Spleen (tissue), 7 donors: ENCODE measurements at regions not wholly inside any gene's neighbourhood (a gene's known extent, or its start where the extent isn't known, plus 50 kb on each side); places are given as distances from the start of the nearest gene placed in this dataset.

Experiments
- POLR2A ChIP-seq, 3 donors: fragments of 450-650 bp; IDR thresholded peaks; one replicate each; pipeline ENCODE4 v1.5.1; 2017; ENCODE audit warnings: antibody characterized with exemption in 3 of 3, mild to moderate bottlenecking in 1 of 3
- POLR2AphosphoS5 ChIP-seq, 3 donors: sonication (generic); formaldehyde crosslinking; IDR thresholded peaks; one replicate each; pipeline ENCODE4 v1.5.1; 2017; ENCODE audit warnings: antibody characterized with exemption in 3 of 3
- TF ChIP-seq, protein P1 (sequence below), 11 experiments: fragments of 200-600 bp in 7 of 11; fragments of 450-650 bp in 4 of 11; sonication (generic) in 4 of 11; IDR thresholded peaks in 8 of 11; conservative IDR thresholded peaks in 3 of 11; 1 replicate in 7 of 11; 2 replicates in 4 of 11; pipeline versions ENCODE4 v1.4.0 to v1.8.0; 2016 to 2021; ENCODE audit warnings: antibody characterized with exemption in 11 of 11, inconsistent platforms in 4 of 11, mild to moderate bottlenecking in 1 of 11
- donor health status: DM: no; HTN: no; CAD: no; lungs with moderate emphysema.
- donor health status: DM: no; HTN: no; CAD: no.
- donor health status: DM: no; HTN: no; CAD: no.

DNA sequence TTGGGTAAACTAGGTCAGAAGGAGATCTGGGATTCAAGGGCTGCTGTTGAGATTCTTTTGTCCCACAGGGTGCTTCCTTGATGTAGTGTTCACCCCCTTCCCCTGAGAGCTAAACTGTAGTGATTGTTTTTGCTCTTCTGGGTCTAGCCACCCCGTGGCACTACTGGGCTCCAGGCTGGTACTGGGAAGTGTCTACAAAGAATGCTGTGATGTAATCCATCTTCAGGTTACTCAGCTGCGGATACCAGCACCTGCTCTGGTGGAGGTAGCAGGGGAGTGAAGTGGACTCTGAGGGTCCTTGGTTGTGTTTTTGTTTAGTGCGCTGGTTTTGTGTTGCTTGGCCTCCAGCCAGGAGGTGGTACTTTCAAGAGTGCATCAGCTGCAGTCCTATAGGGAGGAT is 365.5 kb downstream of the ZNF674 start:
- TF ChIP-seq POLR2A (IDR thresholded peaks at IDR 0.05) (no peak), POLR2AphosphoS5 (IDR thresholded peaks at IDR 0.05) (no peak)
- TF ChIP-seq, protein P1, sequence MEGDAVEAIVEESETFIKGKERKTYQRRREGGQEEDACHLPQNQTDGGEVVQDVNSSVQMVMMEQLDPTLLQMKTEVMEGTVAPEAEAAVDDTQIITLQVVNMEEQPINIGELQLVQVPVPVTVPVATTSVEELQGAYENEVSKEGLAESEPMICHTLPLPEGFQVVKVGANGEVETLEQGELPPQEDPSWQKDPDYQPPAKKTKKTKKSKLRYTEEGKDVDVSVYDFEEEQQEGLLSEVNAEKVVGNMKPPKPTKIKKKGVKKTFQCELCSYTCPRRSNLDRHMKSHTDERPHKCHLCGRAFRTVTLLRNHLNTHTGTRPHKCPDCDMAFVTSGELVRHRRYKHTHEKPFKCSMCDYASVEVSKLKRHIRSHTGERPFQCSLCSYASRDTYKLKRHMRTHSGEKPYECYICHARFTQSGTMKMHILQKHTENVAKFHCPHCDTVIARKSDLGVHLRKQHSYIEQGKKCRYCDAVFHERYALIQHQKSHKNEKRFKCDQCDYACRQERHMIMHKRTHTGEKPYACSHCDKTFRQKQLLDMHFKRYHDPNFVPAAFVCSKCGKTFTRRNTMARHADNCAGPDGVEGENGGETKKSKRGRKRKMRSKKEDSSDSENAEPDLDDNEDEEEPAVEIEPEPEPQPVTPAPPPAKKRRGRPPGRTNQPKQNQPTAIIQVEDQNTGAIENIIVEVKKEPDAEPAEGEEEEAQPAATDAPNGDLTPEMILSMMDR (IDR thresholded peaks at IDR 0.05 in 8 of 11, conservative IDR thresholded peaks at IDR 0.05 in 3 of 11) = no peak
